ENCODE measurements at regions not wholly inside any gene's neighbourhood (a gene's known extent, or its start where the extent isn't known, plus 50 kb on each side); places are given as distances from the start of the nearest gene placed in this dataset.

GRCh38 chr15:46946953-46947352, 770.4 kb upstream of the SEMA6D start:
- Histone ChIP-seq H3K4me3 (ENCODE audit: low read depth in 2 of 2, low read length in 2 of 2) (no peak overlapping the region), H3K27ac (ENCODE audit: low read length) (no peak overlapping the region), H3K27me3 (ENCODE audit: control insufficient read depth, insufficient read depth, low read length) (no peaks in the 10 kb centered on the region), H3K9me3 (ENCODE audit: control insufficient read depth, insufficient read depth, low read depth, low read length) (0 out of 2 replicates have a peak, but pooled peaks cover 4% of the 10 kb centered on the region), H3K4me1 (ENCODE audit: control insufficient read depth, insufficient read depth, low read length) (no peaks in the 10 kb centered on the region), H3K36me3 (ENCODE audit: control insufficient read depth, insufficient read depth, low read length) (no peaks in the 10 kb centered on the region)
- ChIA-PET POLR2A (no interaction called here), CTCF (no interaction called here)
- ATAC-seq = no peak
- in situ Hi-C loops (cut with HindIII; ENCODE audit: low pct_unique_long_range_greater_than_20kb, low sequenced_read_pairs) = no loop called here
- BruUV-seq (replicated peaks) = no TSS peak
- intact Hi-C loops (cut with micrococcal nuclease; ENCODE audit: unreplicated experiment) = no loop called here
- no peak for DNase-seq (ENCODE audit: low read depth, low spot score)
- TF ChIP-seq POLR2AphosphoS5 (IDR thresholded peaks at IDR 0.05; ENCODE audit: low read depth, low read length) = no peak
- no peak for TF ChIP-seq SIN3A (IDR thresholded peaks at IDR 0.05; ENCODE audit: borderline replicate concordance, insufficient read depth, low read depth, low read length)
- TF ChIP-seq REST (IDR thresholded peaks at IDR 0.05; ENCODE audit: insufficient read depth in 1 of 2, low read depth in 2 of 2, low read length in 1 of 2) = no peak
- no peak for TF ChIP-seq CTCF (IDR thresholded peaks at IDR 0.05)
- no peak for TF ChIP-seq TCF7L2 (IDR thresholded peaks at IDR 0.05; ENCODE audit: low read depth, low read length)

- in situ Hi-C loops (cut with HindIII; ENCODE audit: low pct_unique_long_range_greater_than_20kb, low sequenced_read_pairs) = no loop called here
- H3K4me1 ChIP-seq (ENCODE audit: control insufficient read depth, insufficient read depth, low read length) = no peaks in the 10 kb centered on the region
- BruUV-seq (replicated peaks) = no TSS peak
- ChIA-PET CTCF (no interaction called here), POLR2A (no interaction called here)
- 0 out of 2 replicates have a peak, but pooled peaks cover 3% of the 10 kb centered on the region for H3K9me3 ChIP-seq (ENCODE audit: control insufficient read depth, insufficient read depth, low read depth, low read length)
- no peaks in the 10 kb centered on the region for H3K27me3 ChIP-seq (ENCODE audit: control insufficient read depth, insufficient read depth, low read length)
- H3K27ac ChIP-seq (ENCODE audit: low read length) = no peak overlapping the region
- H3K36me3 ChIP-seq (ENCODE audit: control insufficient read depth, insufficient read depth, low read length) = no peaks in the 10 kb centered on the region
- TF ChIP-seq REST (IDR thresholded peaks at IDR 0.05; ENCODE audit: insufficient read depth in 1 of 2, low read depth in 2 of 2, low read length in 1 of 2) (no peak), POLR2AphosphoS5 (IDR thresholded peaks at IDR 0.05; ENCODE audit: low read depth, low read length) (no peak), TCF7L2 (IDR thresholded peaks at IDR 0.05; ENCODE audit: low read depth, low read length) (no peak), SIN3A (IDR thresholded peaks at IDR 0.05; ENCODE audit: borderline replicate concordance, insufficient read depth, low read depth, low read length) (no peak), CTCF (IDR thresholded peaks at IDR 0.05) (no peak)
- ATAC-seq (no peak), DNase-seq (ENCODE audit: low read depth, low spot score) (no peak)
- intact Hi-C loops (cut with micrococcal nuclease; ENCODE audit: unreplicated experiment) = no loop called here
- H3K4me3 ChIP-seq (ENCODE audit: low read depth in 2 of 2, low read length in 2 of 2) = no peak overlapping the region
These were observed 761.7 kb upstream of the SEMA6D start for GRCh38 chr15:46955576-46955975.
